ENCODE measurements at regions not wholly inside any gene's neighbourhood (a gene's known extent, or its start where the extent isn't known, plus 50 kb on each side); places are given as distances from the start of the nearest gene placed in this dataset.

GRCh38 chr12:76274420-76275083 is 73.7 kb downstream of the BBS10 start:
- Histone ChIP-seq H3K27me3 (ENCODE audit: insufficient read depth, low read depth, low read length) (no peaks in the 10 kb centered on the region), H3K9me2 (ENCODE audit: insufficient read depth, low read length) (no peaks in the 10 kb centered on the region), H3K4me2 (ENCODE audit: low read length) (no peak overlapping the region), H3K9ac (ENCODE audit: low read length) (no peak overlapping the region), H3K27ac (ENCODE audit: low read length) (no peak overlapping the region), H3K36me3 (ENCODE audit: insufficient read depth, low read length) (no peaks in the 10 kb centered on the region), H3K9me3 (ENCODE audit: low read length) (no peaks in the 10 kb centered on the region), H3K79me2 (replicated peaks; ENCODE audit: insufficient read depth, low read length) (no peaks in the 10 kb centered on the region), H3F3A (ENCODE audit: insufficient read depth, low read length, poor library complexity, severe bottlenecking) (no peaks in the 10 kb centered on the region), H2AFZ (ENCODE audit: low read depth, low read length) (no peak overlapping the region), H3K4me3 (ENCODE audit: low read length) (no peak overlapping the region), H4K20me1 (ENCODE audit: insufficient read depth) (no peaks in the 10 kb centered on the region)
- no peak for TF ChIP-seq SMC3 (conservative IDR thresholded peaks at IDR 0.05; ENCODE audit: poor library complexity)
- no peak for TF ChIP-seq TAF1 (IDR thresholded peaks at IDR 0.05; ENCODE audit: low read depth)
- TF ChIP-seq EZH2 (IDR thresholded peaks at IDR 0.05; ENCODE audit: borderline replicate concordance, insufficient read depth, low read length, poor library complexity, severe bottlenecking): no peak

GRCh38 chr12:76272287-76272686 is 75.9 kb downstream of the BBS10 start:
- H3K9me2 ChIP-seq (ENCODE audit: insufficient read depth, low read length): no peaks in the 10 kb centered on the region
- peak overlapping the region; percentile 43 for H3K27ac ChIP-seq (ENCODE audit: low read length)
- no peak overlapping the region for H3K9ac ChIP-seq (ENCODE audit: low read length)
- peak overlapping the region; percentile 37 for H3K4me3 ChIP-seq (ENCODE audit: low read length)
- no peaks in the 10 kb centered on the region for H3F3A ChIP-seq (ENCODE audit: insufficient read depth, low read length, poor library complexity, severe bottlenecking)
- H3K79me2 ChIP-seq (replicated peaks; ENCODE audit: insufficient read depth, low read length): no peaks in the 10 kb centered on the region
- no peaks in the 10 kb centered on the region for H3K27me3 ChIP-seq (ENCODE audit: insufficient read depth, low read depth, low read length)
- H3K9me3 ChIP-seq (ENCODE audit: low read length): no peaks in the 10 kb centered on the region
- no peaks in the 10 kb centered on the region for H3K36me3 ChIP-seq (ENCODE audit: insufficient read depth, low read length)
- TF ChIP-seq POLR2AphosphoS5 (IDR thresholded peaks at IDR 0.05): peak; percentile 29
- TF ChIP-seq EP300 (conservative IDR thresholded peaks at IDR 0.05; ENCODE audit: poor library complexity, severe bottlenecking): peak; percentile 43
- peak; percentile 19 for TF ChIP-seq REST (IDR thresholded peaks at IDR 0.05; ENCODE audit: borderline replicate concordance)
- TF ChIP-seq SMC3 (conservative IDR thresholded peaks at IDR 0.05; ENCODE audit: poor library complexity): no peak
- no peak overlapping the region for H2AFZ ChIP-seq (ENCODE audit: low read depth, low read length)
- no peaks in the 10 kb centered on the region for H4K20me1 ChIP-seq (ENCODE audit: insufficient read depth)
- H3K4me2 ChIP-seq (ENCODE audit: low read length): no peak overlapping the region

DNA sequence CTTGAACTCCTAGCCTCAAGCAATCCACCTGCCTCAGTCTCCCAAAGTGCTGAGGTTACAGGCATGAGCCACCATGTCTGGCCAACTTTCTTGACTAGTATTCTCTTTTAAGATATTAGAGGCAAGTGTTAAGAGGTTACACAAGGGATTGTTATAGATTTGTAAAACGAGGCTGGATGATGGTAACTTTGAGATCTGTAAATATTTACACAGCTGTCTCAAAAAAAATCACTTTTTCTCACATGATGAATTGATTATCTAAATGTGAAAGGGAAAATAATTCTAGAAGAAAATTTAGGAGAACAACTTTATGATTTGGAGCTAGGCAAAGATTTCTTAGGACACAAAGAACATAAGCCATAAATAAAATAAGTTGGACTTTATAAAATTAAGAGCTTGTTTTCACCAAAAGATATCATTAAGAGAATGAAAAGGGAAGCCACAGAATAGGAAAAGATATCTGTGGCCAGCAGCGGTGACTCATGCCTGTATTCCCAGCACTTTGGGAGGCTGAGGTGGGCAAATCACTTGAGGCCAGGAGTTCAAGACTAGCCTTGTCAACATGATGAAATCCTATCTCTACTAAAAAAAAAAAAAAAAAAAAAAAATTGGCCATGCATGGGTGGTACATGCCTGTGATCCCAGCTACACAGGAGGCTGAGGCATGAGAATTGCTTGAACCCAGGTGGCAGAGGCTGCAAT is 77.4 kb downstream of the BBS10 start:
- H3K4me2 ChIP-seq (ENCODE audit: low read length): no peak overlapping the region
- H3K9me2 ChIP-seq (ENCODE audit: insufficient read depth, low read length): no peaks in the 10 kb centered on the region
- H2AFZ ChIP-seq (ENCODE audit: low read depth, low read length): no peak overlapping the region
- no peaks in the 10 kb centered on the region for H3K27me3 ChIP-seq (ENCODE audit: insufficient read depth, low read depth, low read length)
- TF ChIP-seq EZH2 (IDR thresholded peaks at IDR 0.05; ENCODE audit: borderline replicate concordance, insufficient read depth, low read length, poor library complexity, severe bottlenecking) (no peak), REST (IDR thresholded peaks at IDR 0.05; ENCODE audit: borderline replicate concordance) (no peak), POLR2AphosphoS5 (IDR thresholded peaks at IDR 0.05) (no peak), EP300 (conservative IDR thresholded peaks at IDR 0.05; ENCODE audit: poor library complexity, severe bottlenecking) (no peak), RAD21 (conservative IDR thresholded peaks at IDR 0.05) (no peak), MXI1 (conservative IDR thresholded peaks at IDR 0.05; ENCODE audit: poor library complexity, severe bottlenecking) (no peak), TAF1 (IDR thresholded peaks at IDR 0.05; ENCODE audit: low read depth) (no peak), SMC3 (conservative IDR thresholded peaks at IDR 0.05; ENCODE audit: poor library complexity) (no peak)
- TF ChIP-seq, protein P1, sequence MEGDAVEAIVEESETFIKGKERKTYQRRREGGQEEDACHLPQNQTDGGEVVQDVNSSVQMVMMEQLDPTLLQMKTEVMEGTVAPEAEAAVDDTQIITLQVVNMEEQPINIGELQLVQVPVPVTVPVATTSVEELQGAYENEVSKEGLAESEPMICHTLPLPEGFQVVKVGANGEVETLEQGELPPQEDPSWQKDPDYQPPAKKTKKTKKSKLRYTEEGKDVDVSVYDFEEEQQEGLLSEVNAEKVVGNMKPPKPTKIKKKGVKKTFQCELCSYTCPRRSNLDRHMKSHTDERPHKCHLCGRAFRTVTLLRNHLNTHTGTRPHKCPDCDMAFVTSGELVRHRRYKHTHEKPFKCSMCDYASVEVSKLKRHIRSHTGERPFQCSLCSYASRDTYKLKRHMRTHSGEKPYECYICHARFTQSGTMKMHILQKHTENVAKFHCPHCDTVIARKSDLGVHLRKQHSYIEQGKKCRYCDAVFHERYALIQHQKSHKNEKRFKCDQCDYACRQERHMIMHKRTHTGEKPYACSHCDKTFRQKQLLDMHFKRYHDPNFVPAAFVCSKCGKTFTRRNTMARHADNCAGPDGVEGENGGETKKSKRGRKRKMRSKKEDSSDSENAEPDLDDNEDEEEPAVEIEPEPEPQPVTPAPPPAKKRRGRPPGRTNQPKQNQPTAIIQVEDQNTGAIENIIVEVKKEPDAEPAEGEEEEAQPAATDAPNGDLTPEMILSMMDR (IDR thresholded peaks at IDR 0.05; ENCODE audit: poor library complexity, severe bottlenecking): no peak
- no peak overlapping the region for H3K27ac ChIP-seq (ENCODE audit: low read length)
- no peak overlapping the region for H3K4me3 ChIP-seq (ENCODE audit: low read length)
- no peaks in the 10 kb centered on the region for H3F3A ChIP-seq (ENCODE audit: insufficient read depth, low read length, poor library complexity, severe bottlenecking)
- H3K9me3 ChIP-seq (ENCODE audit: low read length): no peaks in the 10 kb centered on the region
- no peaks in the 10 kb centered on the region for H3K36me3 ChIP-seq (ENCODE audit: insufficient read depth, low read length)
- H3K79me2 ChIP-seq (replicated peaks; ENCODE audit: insufficient read depth, low read length): no peaks in the 10 kb centered on the region
- no peak overlapping the region for H3K9ac ChIP-seq (ENCODE audit: low read length)
- no peaks in the 10 kb centered on the region for H4K20me1 ChIP-seq (ENCODE audit: insufficient read depth)

Data from neural cell (in vitro differentiated cells).